Chondrocyte (in vitro differentiated cells): ENCODE measurements at regions not wholly inside any gene's neighbourhood (a gene's known extent, or its start where the extent isn't known, plus 50 kb on each side); places are given as distances from the start of the nearest gene placed in this dataset.
A peak's percentile ranks its signal among the peaks of the same experiment; 100 is the strongest.

Experiments used
- DNase-seq: peaks from one replicate; pipeline ENCODE4 v3.0.0; 2021; ENCODE audit warnings: mixed read lengths, low spot score
- H3K27ac Mint-ChIP-seq: one replicate; pipeline ENCODE4 v1.8.0; 2021; ENCODE audit warnings: mild to moderate bottlenecking, moderate library complexity, mixed read lengths; ENCODE audit not compliant: unreplicated experiment
- H3K27me3 Mint-ChIP-seq: 2 replicates; pipeline ENCODE4 v1.8.0; 2021; ENCODE audit warnings: low read depth, mixed read lengths
- H3K36me3 Mint-ChIP-seq: 2 replicates; pipeline ENCODE4 v1.8.0; 2021; ENCODE audit warnings: low read depth, mixed read lengths
- H3K4me1 Mint-ChIP-seq: 2 replicates; pipeline ENCODE4 v1.8.0; 2021; ENCODE audit warnings: low read depth, mild to moderate bottlenecking, mixed read lengths
- H3K4me3 Mint-ChIP-seq: one replicate; pipeline ENCODE4 v1.8.0; 2021; ENCODE audit warnings: mild to moderate bottlenecking, moderate library complexity, mixed read lengths; ENCODE audit not compliant: unreplicated experiment
- H3K9me3 Mint-ChIP-seq: 2 replicates; pipeline ENCODE4 v1.8.0; 2021; ENCODE audit warnings: low read depth, mixed read lengths
- TF ChIP-seq, protein P1 (sequence below): fragments of 200-600 bp; sonication (generic); IDR thresholded peaks from 2 replicates; pipeline ENCODE4 v1.5.0; 2021; ENCODE audit warnings: antibody characterized with exemption, mild to moderate bottlenecking, moderate library complexity

DNA sequence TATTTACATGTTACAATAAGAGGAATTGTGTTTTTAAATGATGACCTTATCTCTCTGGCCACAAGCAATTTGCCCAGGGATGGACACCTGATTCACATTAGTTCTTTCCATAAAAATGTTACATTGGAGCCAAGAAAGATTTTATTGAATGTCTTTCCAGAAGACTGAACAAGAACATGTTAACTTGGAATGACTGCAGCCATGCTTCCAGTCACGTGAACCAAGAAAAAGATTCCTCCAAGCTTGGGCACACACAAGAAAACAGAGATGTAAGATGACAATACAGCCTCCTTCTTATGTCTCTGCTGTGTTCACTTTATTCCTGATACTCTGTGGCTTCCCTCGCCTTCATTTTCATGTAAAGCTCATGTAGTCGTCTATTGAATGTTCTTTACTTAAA, 737.6 kb downstream of the TRIML1 start:
- H3K27me3 Mint-ChIP-seq: no peaks in the 10 kb centered on the region
- H3K4me3 Mint-ChIP-seq: no peak overlapping the region
- no peak overlapping the region for H3K27ac Mint-ChIP-seq
- peaks cover 11% of the 10 kb centered on the region for H3K4me1 Mint-ChIP-seq
- H3K9me3 Mint-ChIP-seq: no peaks in the 10 kb centered on the region
- H3K36me3 Mint-ChIP-seq: peaks cover 1% of the 10 kb centered on the region
- DNase-seq: no peak
- TF ChIP-seq, protein P1, sequence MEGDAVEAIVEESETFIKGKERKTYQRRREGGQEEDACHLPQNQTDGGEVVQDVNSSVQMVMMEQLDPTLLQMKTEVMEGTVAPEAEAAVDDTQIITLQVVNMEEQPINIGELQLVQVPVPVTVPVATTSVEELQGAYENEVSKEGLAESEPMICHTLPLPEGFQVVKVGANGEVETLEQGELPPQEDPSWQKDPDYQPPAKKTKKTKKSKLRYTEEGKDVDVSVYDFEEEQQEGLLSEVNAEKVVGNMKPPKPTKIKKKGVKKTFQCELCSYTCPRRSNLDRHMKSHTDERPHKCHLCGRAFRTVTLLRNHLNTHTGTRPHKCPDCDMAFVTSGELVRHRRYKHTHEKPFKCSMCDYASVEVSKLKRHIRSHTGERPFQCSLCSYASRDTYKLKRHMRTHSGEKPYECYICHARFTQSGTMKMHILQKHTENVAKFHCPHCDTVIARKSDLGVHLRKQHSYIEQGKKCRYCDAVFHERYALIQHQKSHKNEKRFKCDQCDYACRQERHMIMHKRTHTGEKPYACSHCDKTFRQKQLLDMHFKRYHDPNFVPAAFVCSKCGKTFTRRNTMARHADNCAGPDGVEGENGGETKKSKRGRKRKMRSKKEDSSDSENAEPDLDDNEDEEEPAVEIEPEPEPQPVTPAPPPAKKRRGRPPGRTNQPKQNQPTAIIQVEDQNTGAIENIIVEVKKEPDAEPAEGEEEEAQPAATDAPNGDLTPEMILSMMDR: no peak

- H3K4me3 Mint-ChIP-seq: no peak overlapping the region
- peaks cover 11% of the 10 kb centered on the region for H3K4me1 Mint-ChIP-seq
- H3K9me3 Mint-ChIP-seq: no peaks in the 10 kb centered on the region
- TF ChIP-seq, protein P1: no peak
- DNase-seq: no peak
- peaks cover 1% of the 10 kb centered on the region for H3K36me3 Mint-ChIP-seq
- H3K27ac Mint-ChIP-seq: no peak overlapping the region
- no peaks in the 10 kb centered on the region for H3K27me3 Mint-ChIP-seq
These were observed 740.4 kb downstream of the TRIML1 start for GRCh38 chr4:188879598-188879997.

DNA sequence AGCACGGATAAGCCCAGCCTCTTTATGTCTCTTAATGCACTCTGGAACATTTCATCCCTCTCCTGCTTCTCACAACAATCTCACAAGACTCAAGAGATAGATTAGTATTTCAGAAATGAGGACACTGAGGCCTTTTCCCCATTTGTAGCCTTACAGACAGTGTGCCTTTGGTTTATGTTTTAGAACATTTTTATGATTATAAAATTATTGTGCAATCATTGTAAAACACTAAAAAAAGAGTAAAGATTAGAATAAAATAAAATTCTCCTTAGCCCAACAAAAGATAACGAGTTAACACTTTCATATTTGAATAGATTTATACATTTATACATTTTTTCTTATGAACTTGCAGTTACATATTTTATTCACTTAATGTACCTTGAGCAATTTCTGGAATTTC, 748.7 kb downstream of the TRIML1 start:
- Mint-ChIP-seq H3K27me3 (no peaks in the 10 kb centered on the region), H3K4me3 (no peak overlapping the region), H3K4me1 (no peaks in the 10 kb centered on the region), H3K27ac (no peak overlapping the region), H3K9me3 (peaks cover 7% of the 10 kb centered on the region), H3K36me3 (peaks cover 2% of the 10 kb centered on the region)
- DNase-seq: no peak
- TF ChIP-seq, protein P1: no peak

DNA sequence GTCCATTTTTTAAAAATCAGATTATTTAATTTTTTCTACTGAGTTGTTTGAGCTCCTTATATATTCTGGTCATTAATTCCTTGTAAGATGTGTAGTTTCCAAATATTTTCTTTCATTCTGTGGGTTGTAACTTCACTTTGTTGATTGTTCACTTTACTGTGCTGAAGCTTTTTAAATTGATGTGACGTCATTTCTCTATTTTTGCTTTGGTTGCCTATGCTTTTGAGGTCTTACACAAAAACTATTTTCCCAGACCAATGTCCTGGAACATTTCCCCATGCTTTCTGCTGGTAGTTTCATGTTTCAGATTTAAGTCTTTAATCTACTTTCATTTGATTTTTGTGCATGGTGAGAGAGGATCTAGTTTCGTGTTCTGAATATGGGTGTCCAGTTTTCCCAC, 753.6 kb downstream of the TRIML1 start:
- no peaks in the 10 kb centered on the region for H3K4me1 Mint-ChIP-seq
- H3K4me3 Mint-ChIP-seq: no peak overlapping the region
- TF ChIP-seq, protein P1: no peak
- H3K9me3 Mint-ChIP-seq: peaks cover 17% of the 10 kb centered on the region
- H3K27me3 Mint-ChIP-seq: no peaks in the 10 kb centered on the region
- H3K36me3 Mint-ChIP-seq: peaks cover 4% of the 10 kb centered on the region
- H3K27ac Mint-ChIP-seq: no peak overlapping the region
- DNase-seq: no peak

DNA sequence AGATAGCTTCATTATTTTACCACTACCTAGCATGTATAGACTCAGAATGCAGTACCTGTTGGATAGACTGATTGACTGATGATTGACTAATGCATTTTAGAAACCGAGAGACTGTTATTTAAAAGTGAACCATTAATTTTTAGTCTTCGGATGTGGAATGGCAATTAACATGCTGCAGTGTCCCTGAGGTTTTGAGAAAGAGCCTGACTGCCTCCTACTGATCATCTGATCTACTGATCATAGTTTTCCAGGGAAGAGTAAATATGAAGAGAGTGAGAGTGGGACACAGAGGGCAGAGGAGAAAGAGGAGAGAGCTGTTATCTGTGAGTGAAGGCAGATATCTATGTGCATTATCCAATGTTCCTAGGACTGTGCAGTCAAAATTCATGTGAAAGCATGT, 764.7 kb downstream of the TRIML1 start:
- peaks cover 13% of the 10 kb centered on the region for H3K9me3 Mint-ChIP-seq
- H3K36me3 Mint-ChIP-seq: no peaks in the 10 kb centered on the region
- H3K4me1 Mint-ChIP-seq: no peaks in the 10 kb centered on the region
- no peak overlapping the region for H3K27ac Mint-ChIP-seq
- no peak overlapping the region for H3K4me3 Mint-ChIP-seq
- H3K27me3 Mint-ChIP-seq: no peaks in the 10 kb centered on the region
- DNase-seq: no peak
- TF ChIP-seq, protein P1: peak; percentile 59
